ENCODE measurements at regions not wholly inside any gene's neighbourhood (a gene's known extent, or its start where the extent isn't known, plus 50 kb on each side); places are given as distances from the start of the nearest gene placed in this dataset.

DNA sequence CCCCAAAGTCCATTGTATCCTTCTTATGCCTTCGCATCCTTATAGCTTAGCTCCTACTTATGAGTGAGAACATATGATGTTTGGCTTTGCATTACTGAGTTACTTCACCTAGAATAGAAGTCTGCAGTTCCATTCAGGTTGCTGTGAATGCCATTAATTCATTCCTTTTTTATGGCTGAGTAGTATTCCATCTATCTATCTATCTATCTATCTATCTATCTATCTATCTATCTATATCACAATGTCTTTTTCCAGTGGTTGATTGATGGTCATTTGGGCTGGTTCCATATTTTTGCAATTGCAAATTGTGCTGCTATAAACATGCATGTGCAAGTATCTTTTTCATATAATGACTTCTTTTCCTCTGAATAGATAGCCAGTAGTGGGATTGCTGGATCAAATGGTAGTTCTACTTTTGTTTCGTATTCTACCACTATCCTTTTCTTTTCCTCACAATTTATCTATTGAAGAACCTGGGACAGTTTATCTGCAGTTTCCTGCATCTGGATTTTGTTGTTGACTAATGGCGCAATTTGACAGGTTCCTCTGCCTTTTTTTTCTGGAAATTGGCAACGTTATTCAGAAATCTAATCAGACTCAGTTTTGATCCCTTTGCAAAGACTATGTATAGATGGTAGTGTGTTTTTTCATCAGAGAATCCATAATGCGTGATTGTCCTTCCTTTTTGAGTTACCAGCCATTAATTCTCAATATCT lies 287.2 kb downstream of the ARL4A start:
- TF ChIP-seq EZH2 (IDR thresholded peaks at IDR 0.05) = no peak
- no peak for TF ChIP-seq POLR2AphosphoS5 (IDR thresholded peaks at IDR 0.05; ENCODE audit: borderline replicate concordance, low read depth, low read length)
- TF ChIP-seq FOXP2 (optimal IDR thresholded peaks at IDR 0.05; ENCODE audit: control extremely low read depth, extremely low read length, insufficient read depth) = no peak
